Neural progenitor cell (in vitro differentiated cells): ENCODE measurements at regions not wholly inside any gene's neighbourhood (a gene's known extent, or its start where the extent isn't known, plus 50 kb on each side); places are given as distances from the start of the nearest gene placed in this dataset.
A peak's percentile ranks its signal among the peaks of the same experiment; 100 is the strongest.

Experiments used
- DNase-seq: peaks from one replicate; pipeline ENCODE4 v3.0.0-alpha.2; 2016; ENCODE audit warnings: low spot score
- H2AFZ ChIP-seq: fragments of 200-600 bp; sonication (generic); replicated peaks from 2 replicates; pipeline ENCODE4 v1.6.1; 2016; ENCODE audit warnings: antibody characterized with exemption
- H3F3A ChIP-seq: fragments of 200-600 bp; sonication (generic); 2 replicates; pipeline ENCODE4 v1.6.1; 2016; ENCODE audit warnings: antibody characterized with exemption, low read depth
- H3K27ac ChIP-seq: fragments of 200-600 bp; sonication (generic); 2 replicates; pipeline ENCODE4 v1.5.1; 2016; ENCODE audit warnings: mild to moderate bottlenecking
- H3K27me3 ChIP-seq: fragments of 200-600 bp; sonication (generic); 2 replicates; pipeline ENCODE4 v1.6.1; 2016; ENCODE audit warnings: mild to moderate bottlenecking, moderate library complexity
- H3K36me3 ChIP-seq: fragments of 200-600 bp; sonication (generic); 2 replicates; pipeline ENCODE4 v1.5.1; 2016
- H3K4me1 ChIP-seq: fragments of 200-600 bp; sonication (generic); 2 replicates; pipeline ENCODE4 v1.6.1; 2016; ENCODE audit warnings: mixed run types
- H3K4me2 ChIP-seq: fragments of 200-600 bp; sonication (generic); 2 replicates; pipeline ENCODE4 v1.6.1; 2016
- H3K4me3 ChIP-seq: fragments of 200-600 bp; sonication (generic); 2 replicates; pipeline ENCODE4 v1.5.1; 2016
- H3K79me2 ChIP-seq: fragments of 200-600 bp; sonication (generic); 2 replicates; pipeline ENCODE4 v1.6.1; 2016; ENCODE audit warnings: low read depth
- H3K9ac ChIP-seq: fragments of 200-600 bp; sonication (generic); 2 replicates; pipeline ENCODE4 v1.6.1; 2016
- H3K9me3 ChIP-seq: fragments of 200-600 bp; sonication (generic); 2 replicates; pipeline ENCODE4 v1.5.1; 2016; ENCODE audit warnings: low read depth
- H4K20me1 ChIP-seq: fragments of 200-600 bp; sonication (generic); 2 replicates; pipeline ENCODE4 v1.6.1; 2016; ENCODE audit warnings: low read depth
- H3K27ac Mint-ChIP-seq: 3 replicates; pipeline ENCODE4 v1.8.0; 2021; ENCODE audit warnings: mixed read lengths
- H3K27me3 Mint-ChIP-seq: 2 replicates; pipeline ENCODE4 v1.8.0; 2022; ENCODE audit warnings: low read depth, mild to moderate bottlenecking, inconsistent platforms, moderate library complexity, mixed read lengths; ENCODE audit not compliant: insufficient read depth
- H3K36me3 Mint-ChIP-seq: 3 replicates; pipeline ENCODE4 v1.8.0; 2021; ENCODE audit warnings: mixed read lengths
- H3K4me1 Mint-ChIP-seq: 3 replicates; pipeline ENCODE4 v1.8.0; 2021; ENCODE audit warnings: mixed read lengths
- H3K4me3 Mint-ChIP-seq: 3 replicates; pipeline ENCODE4 v1.8.0; 2021; ENCODE audit warnings: mild to moderate bottlenecking, moderate library complexity, mixed read lengths
- H3K9me3 Mint-ChIP-seq: 3 replicates; pipeline ENCODE4 v1.8.0; 2020; ENCODE audit warnings: mixed read lengths
- CTCF ChIP-seq: fragments of 200-600 bp; sonication (generic); IDR thresholded peaks from 2 replicates; pipeline ENCODE4 v1.5.1; 2017; ENCODE audit warnings: antibody characterized with exemption, mild to moderate bottlenecking
- EZH2 ChIP-seq: fragments of 200-600 bp; sonication (generic); IDR thresholded peaks from 2 replicates; pipeline ENCODE4 v1.6.1; 2017; ENCODE audit warnings: antibody characterized with exemption, mild to moderate bottlenecking, moderate library complexity
- EZH2phosphoT487 ChIP-seq: fragments of 200-600 bp; sonication (generic); IDR thresholded peaks from 2 replicates; pipeline ENCODE4 v1.6.1; 2017; ENCODE audit warnings: antibody characterized with exemption

- no peak overlapping the region for H3K9ac ChIP-seq
Observed at GRCh38 chr2:67225287-67225973, 171.7 kb upstream of the ETAA1 start.

GRCh38 chr2:67229706-67230105 lies 167.4 kb upstream of the ETAA1 start:
- H3K27me3 Mint-ChIP-seq, result peaks cover 3% of the 10 kb centered on the region

More at GRCh38 chr2:67225287-67225973, 171.7 kb upstream of the ETAA1 start:
- TF ChIP-seq EZH2phosphoT487 (no peak), CTCF (no peak), EZH2 (no peak)
- Histone ChIP-seq H3K27me3 (no peaks in the 10 kb centered on the region), H4K20me1 (no peaks in the 10 kb centered on the region), H3K4me2 (no peak overlapping the region), H3K79me2 (no peaks in the 10 kb centered on the region), H3K4me3 (no peak overlapping the region), H3K27ac (no peak overlapping the region), H3F3A (no peaks in the 10 kb centered on the region), H3K9me3 (no peaks in the 10 kb centered on the region), H2AFZ (no peak overlapping the region), H3K36me3 (no peaks in the 10 kb centered on the region), H3K4me1 (no peaks in the 10 kb centered on the region)
- H3K4me3 Mint-ChIP-seq, result no peak overlapping the region
- H3K9me3 Mint-ChIP-seq, result no peaks in the 10 kb centered on the region
- no peaks in the 10 kb centered on the region for H3K27me3 Mint-ChIP-seq
- no peaks in the 10 kb centered on the region for H3K36me3 Mint-ChIP-seq
- H3K4me1 Mint-ChIP-seq, result no peaks in the 10 kb centered on the region
- no peak overlapping the region for H3K27ac Mint-ChIP-seq
- DNase-seq, result no peak

GRCh38 chr2:67232936-67233335 lies 164.2 kb upstream of the ETAA1 start:
- Histone ChIP-seq H3K9me3 (no peaks in the 10 kb centered on the region), H3K4me1 (no peaks in the 10 kb centered on the region), H3K79me2 (no peaks in the 10 kb centered on the region), H3K4me3 (no peak overlapping the region), H3K4me2 (no peak overlapping the region), H3K9ac (no peak overlapping the region), H3K27ac (no peak overlapping the region), H2AFZ (no peak overlapping the region), H3K36me3 (no peaks in the 10 kb centered on the region), H3F3A (no peaks in the 10 kb centered on the region), H4K20me1 (no peaks in the 10 kb centered on the region), H3K27me3 (no peaks in the 10 kb centered on the region)
- DNase-seq, result no peak
- no peaks in the 10 kb centered on the region for H3K36me3 Mint-ChIP-seq
- H3K27ac Mint-ChIP-seq, result no peak overlapping the region
- H3K27me3 Mint-ChIP-seq, result peaks cover 6% of the 10 kb centered on the region
- TF ChIP-seq EZH2phosphoT487 (no peak), CTCF (no peak), EZH2 (no peak)
- H3K4me1 Mint-ChIP-seq, result no peaks in the 10 kb centered on the region
- H3K9me3 Mint-ChIP-seq, result no peaks in the 10 kb centered on the region
- no peak overlapping the region for H3K4me3 Mint-ChIP-seq

More at GRCh38 chr2:67229706-67230105, 167.4 kb upstream of the ETAA1 start:
- no peaks in the 10 kb centered on the region for H3K27me3 ChIP-seq
- no peak overlapping the region for H3K9ac ChIP-seq
- no peak for DNase-seq
- H3K27ac Mint-ChIP-seq, result no peak overlapping the region
- no peaks in the 10 kb centered on the region for H4K20me1 ChIP-seq
- no peaks in the 10 kb centered on the region for H3F3A ChIP-seq
- no peak overlapping the region for H3K27ac ChIP-seq
- no peaks in the 10 kb centered on the region for H3K9me3 Mint-ChIP-seq
- H3K36me3 Mint-ChIP-seq, result no peaks in the 10 kb centered on the region
- H3K4me2 ChIP-seq, result no peak overlapping the region
- no peak overlapping the region for H3K4me3 ChIP-seq
- no peaks in the 10 kb centered on the region for H3K4me1 ChIP-seq
- no peaks in the 10 kb centered on the region for H3K9me3 ChIP-seq
- no peaks in the 10 kb centered on the region for H3K4me1 Mint-ChIP-seq
- TF ChIP-seq EZH2phosphoT487, result no peak
- H2AFZ ChIP-seq, result no peak overlapping the region
- H3K36me3 ChIP-seq, result no peaks in the 10 kb centered on the region
- no peak overlapping the region for H3K4me3 Mint-ChIP-seq
- no peaks in the 10 kb centered on the region for H3K79me2 ChIP-seq

GRCh38 chr2:67234440-67234839 lies 162.7 kb upstream of the ETAA1 start:
- Histone ChIP-seq H2AFZ (no peak overlapping the region), H3K4me1 (no peaks in the 10 kb centered on the region), H3K9me3 (no peaks in the 10 kb centered on the region), H4K20me1 (no peaks in the 10 kb centered on the region), H3K4me3 (no peak overlapping the region), H3K79me2 (no peaks in the 10 kb centered on the region), H3K36me3 (no peaks in the 10 kb centered on the region), H3K27ac (no peak overlapping the region), H3K4me2 (no peak overlapping the region), H3K27me3 (no peaks in the 10 kb centered on the region), H3K9ac (no peak overlapping the region), H3F3A (no peaks in the 10 kb centered on the region)
- TF ChIP-seq CTCF (peak; percentile 63), EZH2phosphoT487 (no peak)
- peak; percentile 63 for DNase-seq
- H3K9me3 Mint-ChIP-seq, result no peaks in the 10 kb centered on the region
- H3K27me3 Mint-ChIP-seq, result peaks cover 9% of the 10 kb centered on the region
- H3K27ac Mint-ChIP-seq, result no peak overlapping the region
- H3K4me3 Mint-ChIP-seq, result no peak overlapping the region
- H3K36me3 Mint-ChIP-seq, result no peaks in the 10 kb centered on the region
- no peaks in the 10 kb centered on the region for H3K4me1 Mint-ChIP-seq
